ENCODE measurements at regions not wholly inside any gene's neighbourhood (a gene's known extent, or its start where the extent isn't known, plus 50 kb on each side); places are given as distances from the start of the nearest gene placed in this dataset.

DNA sequence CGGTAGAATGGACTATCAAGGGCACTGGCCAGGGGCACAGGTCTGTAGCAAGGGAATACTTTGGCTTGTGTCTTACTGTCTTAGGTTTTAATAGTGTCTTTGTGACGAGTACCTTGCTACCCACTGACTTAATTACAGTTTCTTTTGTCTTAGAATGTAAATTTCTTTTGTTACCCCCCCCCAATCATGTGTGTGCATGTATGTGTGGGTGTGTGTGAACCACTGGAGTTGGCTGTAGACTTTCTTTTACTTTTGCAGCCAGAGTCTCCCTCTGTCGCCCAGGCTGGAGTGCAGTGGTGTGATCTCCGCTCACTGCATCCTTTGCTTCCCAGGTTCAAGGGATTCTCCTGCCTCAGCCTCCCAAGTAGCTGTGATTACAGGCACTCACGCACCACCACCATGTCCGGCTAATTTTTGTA, 61.8 kb upstream of the CLDN14 start:
- Histone ChIP-seq H2AFZ (peak overlapping the region; percentile 96; the same call in 1 of the 2 replicates), H3F3A (replicated peaks; ENCODE audit: low read depth) (0 out of 2 replicates have a peak, but pooled peaks cover 6% of the 10 kb centered on the region), H3K27me3 (ENCODE audit: insufficient read depth) (peaks cover 4% of the 10 kb centered on the region; the same call in 1 of the 2 replicates), H3K79me2 (replicated peaks; ENCODE audit: insufficient read depth) (no peaks in the 10 kb centered on the region), H3K4me3 (no peak overlapping the region), H3K9me2 (ENCODE audit: insufficient read depth) (no peaks in the 10 kb centered on the region), H3K4me2 (peak overlapping the region; percentile 73), H4K20me1 (replicated peaks; ENCODE audit: insufficient read depth) (no peaks in the 10 kb centered on the region), H3K36me3 (ENCODE audit: insufficient read depth) (no peaks in the 10 kb centered on the region), H3K27ac (ENCODE audit: low read depth) (no peak overlapping the region), H3K4me1 (ENCODE audit: insufficient read depth) (peaks cover 13% of the 10 kb centered on the region)
- Mint-ChIP-seq H3K36me3 (ENCODE audit: low read depth) (no peaks in the 10 kb centered on the region), H3K4me1 (peaks cover 14% of the 10 kb centered on the region), H3K27ac (no peak overlapping the region), H3K4me3 (no peak overlapping the region), H3K27me3 (ENCODE audit: insufficient read depth, low read depth, poor library complexity) (peaks cover 10% of the 10 kb centered on the region), H3K9me3 (no peaks in the 10 kb centered on the region)
- TF ChIP-seq CTCF (conservative IDR thresholded peaks at IDR 0.05; ENCODE audit: low read depth in 2 of 2) (no peak), CREB1 (CRISPR knock-in tag; IDR thresholded peaks at IDR 0.05; ENCODE audit: low read depth) (no peak), ZNF462 (CRISPR knock-in tag; IDR thresholded peaks at IDR 0.05) (no peak), STAT1 (IDR thresholded peaks at IDR 0.05; ENCODE audit: unreplicated experiment) (no peak), ZNF114 (CRISPR knock-in tag; IDR thresholded peaks at IDR 0.05) (no peak), ETS1 (IDR thresholded peaks at IDR 0.05) (no peak), POLR2AphosphoS5 (IDR thresholded peaks at IDR 0.05; ENCODE audit: low read depth) (no peak), EZH2 (IDR thresholded peaks at IDR 0.05; ENCODE audit: low read depth, unreplicated experiment) (no peak), ZNF331 (CRISPR knock-in tag; IDR thresholded peaks at IDR 0.05; ENCODE audit: low read depth) (no peak), JUNB (IDR thresholded peaks at IDR 0.05; ENCODE audit: unreplicated experiment) (no peak), EZH2phosphoT487 (IDR thresholded peaks at IDR 0.05; ENCODE audit: unreplicated experiment) (no peak), NANOG (IDR thresholded peaks at IDR 0.05; ENCODE audit: borderline replicate concordance) (no peak), REST (IDR thresholded peaks at IDR 0.05; ENCODE audit: unreplicated experiment) (no peak)
- no peak for DNase-seq (ENCODE audit: low spot score)
- ATAC-seq: no peak
